ENCODE measurements at regions not wholly inside any gene's neighbourhood (a gene's known extent, or its start where the extent isn't known, plus 50 kb on each side); places are given as distances from the start of the nearest gene placed in this dataset.

GRCh38 chr10:124305131-124305530 lies 113.6 kb downstream of the OAT start:
- TF ChIP-seq CTCF (conservative IDR thresholded peaks at IDR 0.05; ENCODE audit: low read depth, low read length), result no peak
- no peak overlapping the region for H3K4me3 ChIP-seq (ENCODE audit: low read depth, low read length)
- DNase-seq (ENCODE audit: low read depth), result no peak

DNA sequence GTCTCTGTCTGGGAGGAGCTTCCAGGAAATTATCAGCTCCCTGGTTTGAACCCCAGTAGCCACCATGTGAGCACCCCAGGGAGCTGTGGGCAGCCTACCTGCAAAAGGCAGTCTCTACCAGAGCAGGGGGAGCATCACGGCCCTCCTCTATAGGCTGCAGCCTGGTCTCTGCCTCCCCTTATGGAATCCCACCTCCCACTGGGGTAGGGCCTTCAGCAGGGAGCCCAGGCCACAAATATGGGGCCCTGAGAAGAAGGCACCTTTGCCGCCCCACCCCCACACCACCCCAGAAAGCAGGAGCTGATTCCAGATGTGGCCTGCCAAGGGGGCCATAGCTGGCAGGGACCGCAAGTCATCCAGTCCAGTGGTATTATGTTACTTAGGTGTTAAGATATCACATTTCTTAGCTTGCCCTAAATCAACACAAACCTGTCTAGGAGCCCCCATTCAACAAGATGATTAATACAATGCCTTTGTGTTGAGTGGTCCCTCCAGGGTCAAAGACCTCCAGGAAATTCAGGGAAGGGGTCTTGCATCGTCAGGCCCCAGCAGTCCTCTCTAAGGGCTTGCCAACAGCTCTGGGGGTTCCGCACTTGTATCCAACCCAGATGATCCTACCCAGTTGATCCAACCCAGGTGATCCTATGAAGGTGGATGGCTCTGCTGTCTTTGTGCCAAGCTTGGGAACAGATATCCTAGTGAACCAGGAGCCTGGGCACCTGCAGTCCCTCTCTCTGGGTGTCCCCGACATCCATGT lies 114.9 kb downstream of the OAT start:
- no peak overlapping the region for H3K4me3 ChIP-seq (ENCODE audit: low read depth, low read length)
- no peak for TF ChIP-seq CTCF (conservative IDR thresholded peaks at IDR 0.05; ENCODE audit: low read depth, low read length)
- no peak for DNase-seq (ENCODE audit: low read depth)

- no peak for DNase-seq (ENCODE audit: low read depth)
- no peak for TF ChIP-seq CTCF (conservative IDR thresholded peaks at IDR 0.05; ENCODE audit: low read depth, low read length)
- H3K4me3 ChIP-seq (ENCODE audit: low read depth, low read length), result no peak overlapping the region
Measured at GRCh38 chr10:124302951-124303505, 115.7 kb downstream of the OAT start.

DNA sequence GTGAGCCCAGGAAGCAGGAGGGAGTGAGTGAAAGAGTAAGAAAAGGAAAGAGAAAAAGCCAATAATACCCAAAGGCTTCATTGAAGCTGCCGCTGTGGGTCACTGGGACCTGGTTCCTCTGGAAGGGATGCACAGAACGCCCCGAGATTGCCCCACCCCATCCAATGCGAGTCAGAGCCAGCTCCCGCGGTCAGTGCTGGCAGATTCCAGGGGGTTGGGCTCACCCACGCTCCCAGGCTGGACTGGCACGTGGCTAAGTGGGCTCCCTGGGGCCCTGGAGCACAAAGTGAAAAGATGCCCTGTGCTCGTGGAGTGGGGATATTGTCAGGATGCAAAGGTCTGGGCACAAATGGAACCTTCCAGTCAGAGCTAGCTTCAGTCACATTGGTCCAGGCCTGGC lies 117.0 kb downstream of the OAT start:
- TF ChIP-seq CTCF (conservative IDR thresholded peaks at IDR 0.05; ENCODE audit: low read depth, low read length), result no peak
- no peak for DNase-seq (ENCODE audit: low read depth)
- H3K4me3 ChIP-seq (ENCODE audit: low read depth, low read length), result no peak overlapping the region

DNA sequence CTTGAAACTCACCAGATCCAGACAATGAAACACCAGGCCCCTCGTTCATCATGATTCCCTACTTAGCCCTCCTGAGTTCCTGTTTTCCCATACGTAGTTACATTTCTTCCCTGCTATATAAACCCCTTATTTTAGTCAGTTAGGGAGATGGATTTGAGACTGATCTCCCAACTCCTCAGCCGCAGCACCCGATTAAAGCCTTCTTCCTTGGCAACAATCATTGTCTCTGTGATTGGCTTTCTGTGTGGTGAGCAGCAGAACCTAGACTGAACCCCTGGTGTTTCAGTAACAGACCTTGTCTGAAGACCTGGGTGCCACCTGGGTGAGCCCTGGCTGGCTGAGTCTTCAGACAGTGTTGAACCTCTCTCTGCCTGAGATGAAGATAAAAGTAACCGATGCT lies 118.0 kb downstream of the OAT start:
- H3K4me3 ChIP-seq (ENCODE audit: low read depth, low read length), result no peak overlapping the region
- DNase-seq (ENCODE audit: low read depth), result no peak
- no peak for TF ChIP-seq CTCF (conservative IDR thresholded peaks at IDR 0.05; ENCODE audit: low read depth, low read length)

DNA sequence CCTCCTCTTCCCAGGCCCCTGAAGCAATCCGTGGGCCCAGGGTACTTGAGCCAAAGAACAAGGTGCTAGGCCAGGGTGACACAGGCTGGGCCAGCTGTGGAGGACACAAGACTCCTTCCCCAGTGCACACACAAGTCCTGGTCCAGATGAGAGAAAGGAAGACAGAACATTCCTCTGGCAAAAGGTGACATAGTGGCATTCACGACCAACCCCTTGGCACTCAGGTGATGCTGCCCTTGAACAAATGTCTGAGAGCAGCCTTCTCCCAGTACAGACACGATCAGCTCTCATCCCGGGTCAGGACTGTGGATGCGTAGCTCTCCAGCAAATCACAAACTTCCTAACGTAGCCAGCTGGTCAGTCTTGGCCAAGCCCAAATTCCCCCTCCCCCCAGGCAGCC lies 118.5 kb downstream of the OAT start:
- no peak for DNase-seq (ENCODE audit: low read depth)
- TF ChIP-seq CTCF (conservative IDR thresholded peaks at IDR 0.05; ENCODE audit: low read depth, low read length), result no peak
- no peak overlapping the region for H3K4me3 ChIP-seq (ENCODE audit: low read depth, low read length)

DNA sequence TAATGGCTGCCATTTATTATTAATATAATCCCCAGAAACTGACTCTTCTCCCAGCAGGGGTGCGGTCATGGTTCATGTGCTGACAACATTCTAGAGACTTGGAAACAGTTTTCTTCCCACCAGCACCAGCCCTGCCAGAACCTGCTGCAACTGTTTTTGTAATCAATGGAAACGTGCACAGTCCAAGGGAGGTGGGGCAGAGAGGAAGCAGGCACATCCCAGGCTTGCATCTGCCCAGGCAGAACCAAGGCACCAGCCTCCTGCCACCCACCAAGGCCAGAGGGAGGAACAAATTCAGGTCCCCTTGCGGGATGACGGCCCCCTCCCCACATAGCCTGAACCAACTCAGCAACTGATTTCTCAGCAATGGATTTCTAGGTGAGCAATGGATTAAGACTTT lies 119.0 kb downstream of the OAT start:
- DNase-seq (ENCODE audit: low read depth), result no peak
- no peak for TF ChIP-seq CTCF (conservative IDR thresholded peaks at IDR 0.05; ENCODE audit: low read depth, low read length)

More for the DNA sequence above, 119.0 kb downstream of the OAT start:
- no peak overlapping the region for H3K4me3 ChIP-seq (ENCODE audit: low read depth, low read length)

Data from choroid plexus epithelial cell (primary cell).